Activated CD4-positive, alpha-beta memory T cell treated with anti-CD3 and anti-CD28 coated beads for 36 hours (primary cell): ENCODE measurements at regions not wholly inside any gene's neighbourhood (a gene's known extent, or its start where the extent isn't known, plus 50 kb on each side); places are given as distances from the start of the nearest gene placed in this dataset.

Source experiments
- CTCF ChIA-PET: fragments of 350-600 bp; sonication (Branson Sonifier 250); formaldehyde crosslinking; loops from one replicate; lab custom pipeline; 2021; ENCODE audit warnings: antibody characterized with exemption, inconsistent platforms; lab: Charles Lee
- POLR2A ChIA-PET: fragments of 350-600 bp; sonication (Branson Sonifier 250); formaldehyde crosslinking; loops from one replicate; lab custom pipeline; 2021; ENCODE audit warnings: antibody characterized with exemption; lab: Charles Lee
- DNase-seq: peaks from one replicate; pipeline ENCODE4 v3.0.0-alpha.2; 2020
- H3K27ac Mint-ChIP-seq: one replicate; pipeline ENCODE4 v1.8.0; 2021; ENCODE audit warnings: mixed read lengths
- H3K27me3 Mint-ChIP-seq: one replicate; pipeline ENCODE4 v1.8.0; 2021; ENCODE audit warnings: mixed read lengths
- H3K36me3 Mint-ChIP-seq: one replicate; pipeline ENCODE4 v1.8.0; 2021; ENCODE audit warnings: mixed read lengths
- H3K4me1 Mint-ChIP-seq: one replicate; pipeline ENCODE4 v1.8.0; 2021; ENCODE audit warnings: low read depth, mixed read lengths
- H3K4me3 Mint-ChIP-seq: one replicate; pipeline ENCODE4 v1.8.0; 2021; ENCODE audit warnings: mild to moderate bottlenecking, mixed read lengths
- H3K9me3 Mint-ChIP-seq: one replicate; pipeline ENCODE4 v1.8.0; 2021; ENCODE audit warnings: mixed read lengths
- intact Hi-C: fragments of 100-400 bp; cut with micrococcal nuclease; formaldehyde crosslinking; loops from one replicate; pipeline ENCODE4 v1.15.1; 2023

DNA sequence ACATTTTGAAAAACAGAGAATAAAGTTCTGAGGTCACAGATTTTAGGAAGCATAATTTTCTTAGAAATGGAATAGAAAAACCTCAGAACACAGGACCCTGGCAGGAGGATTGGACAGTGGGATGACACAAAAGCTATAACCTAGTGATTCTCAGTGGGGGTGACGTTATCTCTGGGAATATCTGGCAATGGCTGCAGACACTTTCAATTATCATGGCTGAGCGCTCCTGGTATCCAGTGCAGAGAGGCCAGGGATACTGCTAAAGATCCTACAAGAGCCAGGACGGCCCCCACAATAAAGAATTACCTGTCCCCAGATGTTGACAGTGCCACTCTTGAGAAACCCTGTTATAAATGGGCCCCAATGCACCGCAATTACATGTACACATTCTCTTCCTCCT is 117.2 kb upstream of the SPRED2 start:
- ChIA-PET CTCF (no interaction called here), POLR2A (no interaction called here)
- H3K27me3 Mint-ChIP-seq = no peaks in the 10 kb centered on the region
- H3K4me3 Mint-ChIP-seq = no peak overlapping the region
- H3K9me3 Mint-ChIP-seq = no peaks in the 10 kb centered on the region
- intact Hi-C loops = loop anchor here (1.0 to 5.0 kb wide), 2 partner anchors 229 to 487 kb away; no protein-coding TSS in a partner anchor
- no peaks in the 10 kb centered on the region for H3K36me3 Mint-ChIP-seq
- H3K4me1 Mint-ChIP-seq = peaks cover 11% of the 10 kb centered on the region
- H3K27ac Mint-ChIP-seq = no peak overlapping the region
- no peak for DNase-seq

DNA sequence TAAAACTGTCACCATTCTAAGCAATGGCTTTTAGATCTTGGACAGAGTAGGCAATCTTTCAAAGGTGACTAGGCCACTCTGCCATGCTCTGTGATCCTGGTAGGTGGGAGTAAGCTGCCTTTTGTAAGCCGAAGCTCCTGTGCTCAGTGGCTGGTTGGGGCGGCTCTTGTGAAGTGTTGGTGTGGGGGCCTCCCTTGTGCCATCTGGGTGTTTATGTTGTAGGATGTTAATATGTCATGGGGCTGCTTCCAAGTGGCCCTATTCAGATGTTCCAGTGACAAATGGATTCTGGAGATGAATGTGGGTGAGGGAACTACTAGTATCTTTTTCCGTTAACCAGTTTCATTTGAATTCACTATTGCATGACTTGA is 116.8 kb upstream of the SPRED2 start:
- Mint-ChIP-seq H3K27me3 (no peaks in the 10 kb centered on the region), H3K27ac (no peak overlapping the region), H3K36me3 (no peaks in the 10 kb centered on the region), H3K4me3 (no peak overlapping the region), H3K9me3 (no peaks in the 10 kb centered on the region), H3K4me1 (peaks cover 9% of the 10 kb centered on the region)
- DNase-seq = peak; percentile 47
- ChIA-PET POLR2A (interaction anchor here (0.6 kb wide), 1 partner anchor 249 kb away, joined by 3 read pairs; no protein-coding TSS in a partner anchor), CTCF (no interaction called here)
- intact Hi-C loops = loop anchor here (1.0 kb wide), 1 partner anchor 229 kb away; no protein-coding TSS in a partner anchor

DNA sequence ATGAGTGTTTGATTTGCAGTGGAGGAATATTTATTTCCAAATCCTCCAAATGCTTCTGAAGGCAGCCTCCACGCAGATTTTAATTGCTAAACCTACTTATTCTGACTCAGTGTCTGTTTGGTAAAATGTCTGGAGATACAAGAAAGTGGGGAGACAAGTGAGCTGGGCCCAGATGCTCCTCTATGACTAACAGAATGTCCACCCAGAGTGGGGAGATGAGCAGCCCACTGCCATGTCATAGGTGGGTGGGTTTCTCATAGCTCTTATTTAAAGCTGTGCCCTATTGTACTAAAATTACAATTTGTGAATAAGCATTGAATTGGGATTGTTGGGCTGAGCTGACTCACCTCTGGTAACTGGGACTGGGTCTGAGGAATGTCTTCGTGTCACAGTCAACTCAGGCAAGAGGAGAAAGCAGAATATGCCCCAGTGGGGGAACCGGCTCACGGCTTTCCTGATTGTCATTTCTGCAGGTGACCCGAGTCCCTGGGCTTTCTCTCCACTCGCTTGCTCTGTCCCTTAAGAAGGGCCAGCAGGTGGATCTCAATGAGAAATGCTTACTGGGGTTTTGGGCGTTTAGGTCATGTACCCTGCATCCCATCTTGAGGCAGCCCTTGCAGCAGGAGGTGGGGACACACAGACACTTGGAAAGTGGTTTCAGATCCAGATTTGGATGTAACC is 116.3 kb upstream of the SPRED2 start:
- ChIA-PET CTCF (interaction anchor here (0.6 to 0.7 kb wide), 2 partner anchors 72 to 490 kb away, joined by 3 to 4 read pairs; no protein-coding TSS in a partner anchor), POLR2A (interaction anchor here (0.6 kb wide), 1 partner anchor 249 kb away, joined by 3 read pairs; no protein-coding TSS in a partner anchor)
- H3K4me3 Mint-ChIP-seq = no peak overlapping the region
- peaks cover 9% of the 10 kb centered on the region for H3K4me1 Mint-ChIP-seq
- no peaks in the 10 kb centered on the region for H3K36me3 Mint-ChIP-seq
- H3K27ac Mint-ChIP-seq = no peak overlapping the region
- no peak for DNase-seq
- H3K27me3 Mint-ChIP-seq = no peaks in the 10 kb centered on the region
- intact Hi-C loops = loop anchor here (1.0 kb wide), 1 partner anchor 228 kb away; no protein-coding TSS in a partner anchor
- no peaks in the 10 kb centered on the region for H3K9me3 Mint-ChIP-seq

DNA sequence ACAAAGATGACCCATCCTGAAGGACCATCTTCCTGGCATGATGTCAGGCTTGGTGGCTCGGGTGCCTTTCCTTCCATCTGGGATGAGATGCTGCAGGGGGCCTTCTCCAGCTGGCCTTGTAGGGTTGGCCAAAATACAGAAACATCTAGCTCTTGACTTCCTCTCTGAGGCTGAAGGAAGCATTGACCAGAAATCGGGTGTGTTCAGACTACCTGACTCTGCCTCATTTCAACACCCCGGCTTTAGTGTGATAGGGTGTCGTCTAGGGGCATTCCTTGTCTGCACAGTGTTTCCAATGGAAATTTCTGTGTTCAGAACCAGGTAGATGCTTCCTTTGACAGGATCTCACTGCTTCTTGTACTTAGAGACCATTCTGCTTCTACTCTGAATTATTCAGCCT is 115.7 kb upstream of the SPRED2 start:
- Mint-ChIP-seq H3K4me1 (peaks cover 6% of the 10 kb centered on the region), H3K9me3 (no peaks in the 10 kb centered on the region), H3K36me3 (no peaks in the 10 kb centered on the region), H3K27me3 (no peaks in the 10 kb centered on the region), H3K4me3 (no peak overlapping the region), H3K27ac (no peak overlapping the region)
- DNase-seq = no peak
- POLR2A ChIA-PET = no interaction called here
- CTCF ChIA-PET = interaction anchor here (0.7 to 1.5 kb wide), 2 partner anchors 71 to 283 kb away, joined by 3 to 4 read pairs; no protein-coding TSS in a partner anchor
- intact Hi-C loops = no loop called here

DNA sequence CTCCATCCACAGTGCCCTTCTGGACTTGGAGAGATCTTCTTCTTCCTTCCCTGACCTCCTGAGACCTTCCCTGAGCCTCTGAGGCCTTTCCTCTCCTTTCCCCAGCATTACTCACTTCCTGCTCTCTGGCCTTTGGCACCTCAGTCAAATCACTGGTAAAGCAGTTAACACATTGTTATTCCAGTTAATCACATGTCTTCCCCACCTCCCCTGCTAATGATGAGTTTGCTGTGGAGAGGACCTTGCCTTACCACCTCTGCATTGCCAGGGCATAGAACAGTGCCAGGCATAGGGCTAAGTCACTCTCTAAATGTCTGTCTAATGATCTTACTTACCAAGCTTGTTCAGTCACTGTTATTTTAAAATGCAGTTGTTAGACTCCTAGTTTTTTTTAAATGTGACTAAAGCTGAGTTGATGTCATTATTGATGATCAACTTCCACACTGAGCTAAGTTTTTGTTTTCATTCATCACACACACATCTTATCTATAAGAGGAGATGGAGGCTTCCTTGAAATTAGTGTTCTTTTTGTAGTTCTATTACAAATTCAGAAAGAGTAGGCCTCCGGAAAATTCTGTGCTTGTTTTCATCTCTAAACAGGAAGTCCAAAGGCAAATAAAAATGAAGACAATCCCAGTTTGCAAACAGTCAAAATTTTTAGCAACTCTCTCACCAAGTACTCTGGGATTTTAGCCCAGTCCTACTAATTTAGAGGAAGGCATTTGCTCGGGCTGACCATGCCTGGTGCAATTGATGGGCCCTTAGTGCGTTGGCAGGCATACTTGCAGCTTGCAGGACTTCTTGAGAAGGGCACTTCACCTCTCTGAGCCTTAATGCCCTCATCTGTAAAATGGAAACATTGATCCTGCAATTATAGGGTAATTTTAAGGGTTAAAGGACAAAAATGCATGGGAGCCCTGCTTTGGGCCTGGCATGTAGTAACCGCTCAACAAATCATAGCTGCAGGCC is 113.7 kb upstream of the SPRED2 start:
- Mint-ChIP-seq H3K27ac (no peak overlapping the region), H3K4me1 (peaks cover 6% of the 10 kb centered on the region)

DNA sequence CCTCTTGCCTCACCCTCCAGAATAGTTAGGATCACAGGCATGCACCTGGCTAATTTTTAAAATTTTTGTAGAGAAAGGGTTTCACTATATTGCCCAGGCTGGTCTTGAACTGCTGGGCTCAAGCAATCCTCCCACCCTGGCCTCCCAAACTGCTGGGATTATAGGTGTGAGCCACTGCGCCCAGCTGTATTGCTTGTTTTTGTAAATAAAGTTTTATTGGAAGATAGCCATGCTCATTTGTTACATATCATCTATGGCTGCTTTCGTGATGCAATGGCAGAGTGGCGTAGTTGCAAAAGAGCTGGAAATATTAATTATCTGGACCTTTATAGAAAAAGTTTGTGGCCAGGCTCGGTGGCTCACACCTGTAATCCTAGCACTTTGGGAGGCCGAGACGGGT is 109.4 kb upstream of the SPRED2 start:
- no peaks in the 10 kb centered on the region for H3K4me1 Mint-ChIP-seq
- no peak overlapping the region for H3K27ac Mint-ChIP-seq
- ChIA-PET CTCF (no interaction called here), POLR2A (no interaction called here)
- no peak for DNase-seq
- no peaks in the 10 kb centered on the region for H3K9me3 Mint-ChIP-seq
- intact Hi-C loops = no loop called here
- H3K36me3 Mint-ChIP-seq = no peaks in the 10 kb centered on the region
- no peak overlapping the region for H3K4me3 Mint-ChIP-seq
- peaks cover 5% of the 10 kb centered on the region for H3K27me3 Mint-ChIP-seq

More for the DNA sequence above, 113.7 kb upstream of the SPRED2 start:
- Mint-ChIP-seq H3K9me3 (no peaks in the 10 kb centered on the region), H3K27me3 (no peaks in the 10 kb centered on the region), H3K4me3 (no peak overlapping the region), H3K36me3 (no peaks in the 10 kb centered on the region)
- no peak for DNase-seq
- POLR2A ChIA-PET = no interaction called here
- intact Hi-C loops = no loop called here
- CTCF ChIA-PET = interaction anchor here (0.6 to 1.5 kb wide), 3 partner anchors 163 to 319 kb away, joined by 3 to 4 read pairs (median 4); no protein-coding TSS in a partner anchor

DNA sequence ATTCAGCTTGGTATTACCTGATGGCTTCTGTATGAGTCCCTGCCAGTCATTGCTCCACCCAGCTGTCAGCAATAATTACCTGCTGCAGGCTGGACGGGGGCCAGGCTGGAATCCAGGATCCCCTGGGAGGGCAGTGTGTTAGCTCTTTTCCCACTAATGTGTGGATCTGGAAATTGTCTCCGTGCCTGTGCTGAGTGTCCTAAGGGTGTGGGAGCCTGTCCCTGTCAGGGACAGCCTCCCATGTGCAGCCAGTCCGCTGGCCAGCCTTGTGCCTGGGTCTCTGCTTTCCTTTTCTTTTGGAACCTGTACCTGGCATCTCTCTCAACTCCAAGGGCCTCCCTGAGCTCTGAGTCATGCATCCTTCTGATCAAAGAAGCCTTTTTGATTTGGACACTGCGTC is 107.2 kb upstream of the SPRED2 start:
- no peak for DNase-seq
- POLR2A ChIA-PET = no interaction called here
- intact Hi-C loops = no loop called here
- Mint-ChIP-seq H3K4me3 (no peak overlapping the region), H3K9me3 (no peaks in the 10 kb centered on the region), H3K4me1 (no peaks in the 10 kb centered on the region), H3K27me3 (peaks cover 7% of the 10 kb centered on the region), H3K27ac (no peak overlapping the region), H3K36me3 (no peaks in the 10 kb centered on the region)
- CTCF ChIA-PET = no interaction called here

DNA sequence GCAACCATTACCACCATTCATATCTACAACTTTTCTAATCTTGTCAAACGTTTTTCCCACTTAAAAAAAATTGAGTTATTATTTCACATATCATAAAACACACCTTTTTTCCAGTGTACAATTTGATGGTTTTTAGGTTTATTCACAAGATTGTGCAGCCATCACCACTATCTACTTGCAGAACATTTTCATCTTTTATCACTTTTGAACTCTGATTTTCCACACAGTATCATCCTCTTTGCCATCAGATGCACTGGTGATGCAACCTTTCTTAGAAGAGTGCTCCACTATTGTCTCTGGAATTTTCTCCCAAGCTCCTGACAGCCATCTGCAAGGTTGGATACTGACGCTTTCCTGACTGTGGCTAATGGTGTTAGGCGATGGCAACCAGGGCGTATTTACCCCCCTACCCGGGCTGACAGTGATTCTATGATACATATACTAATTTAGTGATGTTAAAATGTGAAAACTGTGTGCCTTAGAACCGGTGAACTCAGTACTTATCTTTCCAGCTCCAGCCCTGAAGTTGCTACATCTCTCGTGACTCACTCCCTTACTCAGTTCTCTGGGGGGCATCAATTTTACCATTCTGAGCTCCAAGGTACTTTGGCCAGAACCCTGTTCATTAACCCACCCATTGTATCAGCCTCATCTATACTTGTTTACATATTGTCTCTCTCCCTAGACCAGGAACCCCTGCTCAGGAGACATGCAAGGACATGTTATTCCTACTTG is 105.4 kb upstream of the SPRED2 start:
- DNase-seq = no peak
- CTCF ChIA-PET = no interaction called here
- no peak overlapping the region for H3K27ac Mint-ChIP-seq

DNA sequence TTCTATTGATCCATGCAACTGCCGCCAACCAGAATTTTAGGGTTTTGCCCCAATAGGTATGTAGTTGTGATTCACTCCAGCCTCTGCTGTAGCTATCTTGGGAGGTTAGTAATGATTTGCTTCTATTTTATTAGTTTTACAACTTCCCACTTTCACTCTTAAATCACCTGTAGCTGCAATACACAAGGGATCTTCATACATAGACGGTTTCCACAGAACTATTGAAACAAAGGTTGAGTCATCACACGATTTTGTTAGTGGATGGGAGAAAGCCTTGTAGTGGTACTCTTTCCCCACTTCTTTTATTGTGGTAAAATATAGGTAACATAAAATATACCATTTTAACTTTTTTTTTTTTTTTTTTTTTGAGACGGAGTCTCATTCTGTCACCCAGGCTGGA is 104.2 kb upstream of the SPRED2 start:
- DNase-seq = no peak
- no peaks in the 10 kb centered on the region for H3K36me3 Mint-ChIP-seq
- no peaks in the 10 kb centered on the region for H3K9me3 Mint-ChIP-seq
- ChIA-PET CTCF (interaction anchor here (1.0 kb wide), 1 partner anchor 100 kb away, joined by 3 read pairs; no protein-coding TSS in a partner anchor), POLR2A (no interaction called here)
- H3K27ac Mint-ChIP-seq = no peak overlapping the region
- intact Hi-C loops = no loop called here
- H3K4me3 Mint-ChIP-seq = no peak overlapping the region
- peaks cover 7% of the 10 kb centered on the region for H3K27me3 Mint-ChIP-seq
- H3K4me1 Mint-ChIP-seq = no peaks in the 10 kb centered on the region

More for the DNA sequence above, 105.4 kb upstream of the SPRED2 start:
- POLR2A ChIA-PET = no interaction called here
- Mint-ChIP-seq H3K27me3 (peaks cover 7% of the 10 kb centered on the region), H3K9me3 (no peaks in the 10 kb centered on the region), H3K4me3 (no peak overlapping the region), H3K4me1 (no peaks in the 10 kb centered on the region), H3K36me3 (no peaks in the 10 kb centered on the region)
- intact Hi-C loops = no loop called here

DNA sequence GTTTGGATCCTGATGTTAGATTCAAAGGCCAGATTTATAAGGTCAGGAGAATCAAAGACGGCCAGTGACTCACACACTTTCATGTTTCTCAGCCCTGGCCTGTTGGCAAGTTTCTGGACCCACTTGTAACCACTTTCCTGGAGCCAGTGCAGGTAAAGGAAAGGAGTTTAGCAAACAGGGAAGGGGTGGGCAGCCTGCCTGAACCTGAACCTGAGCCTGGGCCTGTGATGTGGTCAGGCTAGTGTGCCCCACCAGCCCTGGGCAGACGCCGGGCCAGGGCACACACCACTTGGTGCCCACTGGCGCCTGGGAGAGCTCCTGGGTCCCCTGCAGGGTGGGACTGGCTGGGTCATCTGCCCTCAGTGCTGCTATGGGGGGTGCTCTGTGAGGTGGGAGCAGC is 100.5 kb upstream of the SPRED2 start:
- Mint-ChIP-seq H3K4me1 (no peaks in the 10 kb centered on the region), H3K36me3 (no peaks in the 10 kb centered on the region), H3K9me3 (no peaks in the 10 kb centered on the region), H3K27ac (no peak overlapping the region), H3K4me3 (no peak overlapping the region), H3K27me3 (peaks cover 8% of the 10 kb centered on the region)
- intact Hi-C loops = no loop called here
- ChIA-PET CTCF (no interaction called here), POLR2A (no interaction called here)
- DNase-seq = no peak

DNA sequence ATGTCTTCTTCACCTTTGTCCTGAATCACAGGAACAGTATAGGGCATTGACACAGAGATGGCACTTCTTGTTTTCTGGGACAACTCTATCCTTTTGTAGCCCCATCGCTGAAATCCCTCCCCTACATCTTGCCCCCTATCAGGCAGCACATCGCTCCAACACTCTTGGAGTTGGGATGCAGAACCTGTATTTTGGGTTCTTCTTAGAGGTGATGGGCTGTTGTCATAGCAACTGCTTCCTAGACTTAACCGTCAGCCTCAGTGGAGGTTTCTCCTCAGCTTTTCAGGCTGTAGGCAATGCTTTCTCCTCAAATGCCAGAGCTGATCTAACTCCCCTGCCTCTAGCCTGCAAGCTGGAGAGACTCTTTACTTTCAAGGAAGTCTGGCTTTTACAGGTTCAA is 99.9 kb upstream of the SPRED2 start:
- H3K27ac Mint-ChIP-seq = no peak overlapping the region
- H3K4me3 Mint-ChIP-seq = no peak overlapping the region
- H3K36me3 Mint-ChIP-seq = no peaks in the 10 kb centered on the region
- H3K4me1 Mint-ChIP-seq = no peaks in the 10 kb centered on the region
- DNase-seq = no peak
- POLR2A ChIA-PET = no interaction called here
- intact Hi-C loops = no loop called here
- H3K9me3 Mint-ChIP-seq = no peaks in the 10 kb centered on the region
- H3K27me3 Mint-ChIP-seq = peaks cover 7% of the 10 kb centered on the region
- CTCF ChIA-PET = no interaction called here
